Fibroblast of peridontal ligament (primary cell): ENCODE measurements at regions not wholly inside any gene's neighbourhood (a gene's known extent, or its start where the extent isn't known, plus 50 kb on each side); places are given as distances from the start of the nearest gene placed in this dataset.
A peak's percentile ranks its signal among the peaks of the same experiment; 100 is the strongest.
"Not testable (repeated sequence)": the region's sequence is repeated elsewhere in the genome, so short reads cannot be mapped to it uniquely, and the experiment has no call there.

Experiments used
- DNase-seq: peaks from one replicate; pipeline ENCODE4 v3.0.0-alpha.2; 2010; ENCODE audit errors: extremely low read depth

DNA sequence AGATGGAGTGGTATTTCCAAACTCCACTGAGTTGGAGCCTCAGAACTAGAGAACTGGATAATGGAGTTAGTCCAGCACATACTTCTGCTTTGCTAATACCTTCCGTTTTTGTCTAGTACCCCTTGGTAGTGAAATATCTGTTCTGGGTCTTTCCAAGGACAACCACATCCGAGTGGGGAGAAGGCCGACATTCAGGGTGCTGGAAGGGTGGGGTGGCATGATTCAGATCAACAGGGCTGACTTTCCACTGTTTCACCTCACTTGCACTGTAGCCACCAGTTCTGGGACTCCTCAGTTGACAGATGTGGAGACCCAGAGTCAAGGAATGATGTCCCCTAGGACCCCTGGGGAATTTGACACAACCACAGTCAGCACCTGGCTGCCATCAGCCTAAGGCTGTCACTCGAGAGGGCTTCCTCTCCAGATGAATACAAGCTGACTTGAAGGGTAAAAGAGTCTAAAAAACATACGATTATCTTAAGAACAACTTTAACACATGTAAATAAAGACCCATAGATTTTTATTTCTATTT, 84.8 kb upstream of the HNF1B start:
- DNase-seq = no peak

DNA sequence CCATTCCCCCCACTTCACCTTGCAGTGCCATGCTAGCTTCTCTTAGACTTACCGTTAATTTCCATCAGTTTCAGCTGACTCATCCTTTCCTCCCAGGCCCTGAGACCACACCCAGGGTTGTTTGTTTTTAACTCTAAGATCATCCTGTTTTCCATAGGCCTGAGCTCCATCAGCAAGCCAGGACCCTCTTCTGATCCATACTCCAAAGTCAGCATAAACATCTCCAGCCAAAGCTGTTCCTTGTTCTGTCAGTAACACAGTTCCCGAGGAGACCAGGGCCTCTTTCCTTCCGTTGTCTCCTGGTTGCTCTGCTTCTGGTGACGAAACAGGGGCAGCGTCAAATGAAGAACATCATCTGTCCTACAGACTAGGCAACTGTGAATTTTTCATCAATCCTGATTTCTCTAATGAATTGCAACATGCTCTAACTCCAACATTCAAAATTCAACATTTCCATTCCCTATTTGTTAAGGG, 83.8 kb upstream of the HNF1B start:
- no peak for DNase-seq

GRCh38 chr17:37827905-37828650, 83.2 kb upstream of the HNF1B start:
- DNase-seq = no peak

DNA sequence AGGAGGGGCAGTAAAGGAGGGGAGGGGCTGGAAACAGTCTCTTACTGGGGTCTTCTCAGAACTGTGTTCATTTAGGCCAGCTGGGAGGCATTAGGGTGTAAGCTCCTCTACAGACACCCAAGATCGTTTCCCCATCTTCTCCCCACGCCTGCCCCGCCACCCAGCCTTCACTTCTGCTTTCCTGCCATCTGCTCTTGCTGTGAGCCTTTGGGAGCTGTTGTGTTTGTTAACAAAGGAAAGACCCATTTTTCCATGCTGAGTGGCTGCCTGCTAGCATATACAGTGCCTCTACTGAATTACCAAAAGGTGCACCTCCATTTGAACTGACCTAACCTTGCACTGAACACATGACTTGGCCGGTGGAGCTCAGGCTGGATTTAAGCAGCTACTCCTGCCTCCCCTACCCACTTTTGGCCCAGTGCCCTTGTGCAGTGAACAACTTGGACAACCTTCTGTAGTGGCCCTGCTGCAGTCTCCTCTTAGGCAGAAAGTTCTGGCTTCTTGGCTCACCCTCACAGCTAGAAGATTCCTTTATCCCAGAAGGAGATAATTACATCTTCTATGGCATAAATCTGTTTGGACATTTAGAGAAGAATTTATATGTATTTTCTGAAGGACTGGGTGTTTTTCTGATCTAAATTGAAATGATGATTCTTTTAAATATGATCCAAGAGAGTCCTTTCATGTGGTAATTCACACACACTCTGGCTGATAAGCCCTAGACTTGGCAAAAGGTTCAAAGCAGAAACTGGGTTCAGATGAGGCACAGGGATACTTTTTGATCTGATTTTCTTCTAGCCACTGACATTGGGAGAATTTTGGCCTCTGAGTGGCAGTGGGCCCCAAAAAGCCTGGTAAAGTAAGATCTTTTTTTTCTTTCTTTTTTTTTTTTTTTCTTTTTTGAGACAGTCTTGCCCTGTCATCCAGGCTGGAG, 81.9 kb upstream of the HNF1B start:
- DNase-seq = no peak

DNA sequence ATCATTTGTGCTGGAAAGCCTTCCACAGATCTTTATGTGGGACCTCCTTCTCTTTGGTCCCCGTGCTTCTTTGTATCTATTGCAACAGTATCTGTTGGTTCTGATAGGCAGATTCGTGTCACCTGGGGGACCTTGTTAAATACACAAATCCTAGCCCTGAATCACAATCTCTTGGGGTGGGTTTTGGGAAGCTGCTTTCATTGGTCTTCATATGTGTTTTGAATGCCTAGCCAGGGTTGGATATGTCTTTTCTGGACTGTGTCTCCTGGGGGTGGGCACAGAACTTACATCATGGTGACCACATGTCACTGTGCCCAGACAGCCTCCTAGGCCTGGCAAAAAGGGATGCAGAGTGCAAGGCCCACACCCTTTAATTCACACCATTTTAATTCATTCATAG, 81.0 kb upstream of the HNF1B start:
- no peak for DNase-seq

GRCh38 chr17:37824534-37825485, 80.0 kb upstream of the HNF1B start:
- peak; percentile 53 for DNase-seq

- DNase-seq = no peak
Measured at GRCh38 chr17:37823996-37824395, 79.1 kb upstream of the HNF1B start.

DNA sequence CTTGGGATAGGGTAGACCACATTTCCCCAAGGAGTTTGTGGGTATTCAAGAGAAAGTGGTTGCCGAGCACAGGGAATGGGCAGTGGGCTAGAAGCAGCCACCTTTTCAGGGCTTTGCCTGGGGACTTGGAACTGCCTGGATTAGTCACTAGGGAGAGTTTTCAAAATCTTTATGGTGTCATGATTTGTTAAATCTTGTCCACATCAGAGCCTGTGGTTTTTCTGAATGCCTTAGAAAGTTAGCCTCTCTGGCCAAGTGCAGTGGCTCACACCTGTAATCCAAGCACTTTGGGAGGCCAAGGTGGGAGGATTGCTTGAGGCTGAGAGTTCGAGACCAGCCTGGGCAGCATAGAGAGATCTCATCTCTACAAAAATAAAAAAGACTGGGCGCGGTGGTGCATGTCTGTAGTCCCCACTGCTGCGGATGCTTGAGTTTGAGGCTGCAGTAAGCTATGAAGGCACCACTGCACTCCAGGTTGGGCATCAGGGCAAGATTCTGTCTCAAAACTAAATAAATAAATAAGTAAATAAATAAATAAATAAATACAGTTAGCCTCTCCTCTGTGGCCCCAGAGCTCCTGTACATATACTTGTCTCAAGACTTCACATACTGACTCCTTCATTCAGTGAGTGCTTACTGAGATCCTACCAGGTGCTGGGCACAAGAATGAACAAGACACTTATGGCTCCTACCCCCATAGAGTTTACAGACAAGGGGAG, 76.3 kb upstream of the HNF1B start:
- DNase-seq = no peak

DNA sequence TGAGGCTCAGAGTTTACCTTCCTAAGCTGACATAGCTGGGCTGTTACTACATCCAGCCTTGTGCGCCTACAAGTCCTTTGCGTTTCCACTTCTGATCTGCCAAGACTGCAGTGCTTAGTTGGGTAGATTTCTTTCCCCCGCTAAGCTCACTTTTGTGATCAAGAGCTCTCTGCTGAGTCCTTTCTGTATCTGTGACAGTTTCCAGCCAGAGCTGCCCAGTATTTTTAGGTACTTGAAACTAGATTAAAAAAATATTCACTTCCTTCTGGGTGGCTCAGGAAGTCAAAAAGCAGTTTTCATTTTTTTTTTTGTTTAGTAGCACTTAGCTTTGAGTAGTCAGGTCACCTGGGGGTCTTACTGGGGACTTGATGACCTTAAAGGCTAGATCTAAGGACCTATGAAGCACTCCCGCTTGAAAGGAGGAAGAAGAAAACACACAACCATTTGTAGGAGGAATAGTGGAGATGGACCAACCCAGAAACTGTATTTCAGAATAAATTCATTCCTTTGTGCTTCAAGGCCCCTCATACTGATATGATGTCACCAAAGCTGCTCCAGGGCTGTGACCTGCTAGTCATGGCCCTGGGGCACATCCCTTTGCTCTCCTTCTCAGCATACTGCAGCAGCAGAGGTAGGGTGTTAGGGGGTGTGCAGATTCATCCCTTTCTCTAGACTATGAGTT, 75.6 kb upstream of the HNF1B start:
- DNase-seq = no peak

- no peak for DNase-seq
Measured at GRCh38 chr17:37818689-37819088, 73.8 kb upstream of the HNF1B start.

DNA sequence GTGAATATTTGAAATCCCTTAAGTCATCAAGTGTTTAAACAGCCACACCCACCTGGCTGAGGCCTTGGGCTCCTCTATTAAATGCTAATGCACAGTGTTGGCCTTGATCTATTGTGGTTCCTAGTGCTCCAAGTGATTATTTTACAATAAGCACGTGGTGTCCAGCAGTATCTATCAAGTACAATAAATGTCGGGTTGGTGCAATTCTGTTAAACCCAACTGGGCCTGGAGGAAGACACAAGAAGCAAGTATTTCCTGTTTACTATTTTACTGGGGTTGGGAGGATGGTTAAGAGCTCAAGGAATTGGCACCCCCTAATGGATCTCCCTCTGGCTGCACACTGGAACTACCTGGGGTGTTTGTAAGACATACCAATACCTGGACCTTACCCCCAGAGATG, 72.1 kb upstream of the HNF1B start:
- DNase-seq = no peak

GRCh38 chr17:37815536-37815935, 70.7 kb upstream of the HNF1B start:
- DNase-seq = no peak

DNA sequence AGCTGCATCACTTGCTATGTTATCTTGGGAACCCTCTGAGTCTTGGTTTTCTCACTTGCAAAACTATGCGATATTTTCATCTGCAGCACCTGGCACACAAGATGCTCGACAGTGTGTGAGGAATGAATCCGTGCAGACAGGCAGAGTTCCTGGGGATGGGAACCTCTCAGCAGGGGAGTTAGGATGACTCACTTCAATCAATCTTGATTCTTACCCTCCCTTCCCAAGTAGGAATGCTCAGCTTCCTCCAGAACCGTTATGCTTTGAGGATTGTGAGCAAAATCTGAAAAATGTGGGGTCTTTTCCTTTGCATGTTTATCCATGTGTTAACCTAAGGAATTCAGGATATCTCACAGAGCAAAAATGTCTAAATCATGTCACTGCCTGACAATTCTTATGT, 68.9 kb upstream of the HNF1B start:
- peak; percentile 31 for DNase-seq

GRCh38 chr17:37808846-37809245, 64.0 kb upstream of the HNF1B start:
- DNase-seq = not testable (repeated sequence)

DNA sequence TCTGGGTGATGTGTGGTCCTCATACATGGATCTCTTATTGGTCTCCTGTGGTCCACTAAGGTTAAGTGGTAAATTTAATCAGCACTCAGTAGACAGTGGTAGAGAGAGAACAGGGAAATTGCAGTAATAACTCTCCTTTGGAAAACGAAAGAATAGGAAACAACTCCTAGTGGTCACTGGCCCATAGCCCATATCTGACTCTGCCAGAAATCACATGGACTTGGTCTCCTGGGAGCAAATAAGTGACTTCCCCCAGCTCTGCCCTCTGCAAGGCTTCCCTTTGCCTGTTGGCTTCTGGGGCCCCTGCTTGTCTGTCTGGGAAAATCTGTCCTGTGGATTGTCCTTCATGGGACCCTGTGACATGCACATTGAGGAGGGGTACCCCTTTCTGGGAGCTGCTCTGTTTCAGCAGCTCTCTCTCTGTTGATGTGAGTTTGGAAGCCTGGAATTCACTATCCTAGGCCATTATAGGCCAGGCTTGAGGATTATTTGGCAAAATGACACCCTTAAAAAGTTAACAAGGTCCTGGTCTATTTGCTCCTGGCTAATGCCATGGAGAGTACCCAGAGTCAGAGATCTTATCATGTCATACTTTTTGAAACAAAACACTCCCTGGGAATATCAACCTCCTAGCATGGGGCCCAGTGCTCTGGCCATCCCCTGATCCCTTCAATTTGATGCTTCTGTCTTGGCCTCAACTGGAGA, 58.0 kb upstream of the HNF1B start:
- peak; percentile 73 for DNase-seq

- no peak for DNase-seq
Measured at GRCh38 chr17:37802061-37802595, 57.3 kb upstream of the HNF1B start.

GRCh38 chr17:37801171-37801570, 56.3 kb upstream of the HNF1B start:
- DNase-seq = no peak

DNA sequence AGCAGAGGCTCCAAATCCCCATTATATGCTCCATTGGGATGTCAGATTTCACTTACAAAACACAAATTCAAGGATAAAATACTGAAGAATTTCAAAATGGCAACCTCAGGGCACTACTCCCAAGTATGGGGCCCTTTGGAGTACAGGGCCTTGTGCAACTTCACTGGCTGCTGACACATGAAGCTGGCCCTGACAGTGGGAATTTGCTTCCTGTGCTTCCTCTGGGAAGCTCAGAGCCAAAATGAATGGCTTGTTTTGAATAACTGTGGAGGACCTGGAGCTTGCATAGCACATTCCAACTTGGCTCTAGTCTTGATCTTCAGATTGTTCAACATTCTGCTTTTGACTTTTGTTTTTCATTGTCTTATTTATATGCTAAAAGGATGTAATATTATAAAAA, 52.3 kb upstream of the HNF1B start:
- DNase-seq = no peak

GRCh38 chr17:37796076-37796475, 51.2 kb upstream of the HNF1B start:
- DNase-seq = no peak
